ENCODE measurements at regions not wholly inside any gene's neighbourhood (a gene's known extent, or its start where the extent isn't known, plus 50 kb on each side); places are given as distances from the start of the nearest gene placed in this dataset.

- no peak overlapping the region for H3K4me3 ChIP-seq
- no peak for TF ChIP-seq POLR2A (IDR thresholded peaks at IDR 0.05)
- TF ChIP-seq, protein P1, sequence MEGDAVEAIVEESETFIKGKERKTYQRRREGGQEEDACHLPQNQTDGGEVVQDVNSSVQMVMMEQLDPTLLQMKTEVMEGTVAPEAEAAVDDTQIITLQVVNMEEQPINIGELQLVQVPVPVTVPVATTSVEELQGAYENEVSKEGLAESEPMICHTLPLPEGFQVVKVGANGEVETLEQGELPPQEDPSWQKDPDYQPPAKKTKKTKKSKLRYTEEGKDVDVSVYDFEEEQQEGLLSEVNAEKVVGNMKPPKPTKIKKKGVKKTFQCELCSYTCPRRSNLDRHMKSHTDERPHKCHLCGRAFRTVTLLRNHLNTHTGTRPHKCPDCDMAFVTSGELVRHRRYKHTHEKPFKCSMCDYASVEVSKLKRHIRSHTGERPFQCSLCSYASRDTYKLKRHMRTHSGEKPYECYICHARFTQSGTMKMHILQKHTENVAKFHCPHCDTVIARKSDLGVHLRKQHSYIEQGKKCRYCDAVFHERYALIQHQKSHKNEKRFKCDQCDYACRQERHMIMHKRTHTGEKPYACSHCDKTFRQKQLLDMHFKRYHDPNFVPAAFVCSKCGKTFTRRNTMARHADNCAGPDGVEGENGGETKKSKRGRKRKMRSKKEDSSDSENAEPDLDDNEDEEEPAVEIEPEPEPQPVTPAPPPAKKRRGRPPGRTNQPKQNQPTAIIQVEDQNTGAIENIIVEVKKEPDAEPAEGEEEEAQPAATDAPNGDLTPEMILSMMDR (IDR thresholded peaks at IDR 0.05 in 4 of 5, conservative IDR thresholded peaks at IDR 0.05 in 1 of 5): no peak
- intact Hi-C loops (cut with DNase I; ENCODE audit: low total_unique reads): no loop called here
- DNase-seq (no peak), ATAC-seq (no peak)
- no peak overlapping the region for H3K27ac ChIP-seq
- no peaks in the 10 kb centered on the region for H3K9me3 ChIP-seq
- in situ Hi-C loops (cut with MboI; ENCODE audit: low sequenced_read_pairs in 4 of 4): no loop called here
- H3K27me3 ChIP-seq: no peaks in the 10 kb centered on the region
- peaks cover 0 to 7% of the 10 kb centered on the region in 2 donors for H3K4me1 ChIP-seq
- no peaks in the 10 kb centered on the region for H3K36me3 ChIP-seq
These were observed 188.2 kb upstream of the ARHGAP20 start for GRCh38 chr11:110900426-110900825.

DNA sequence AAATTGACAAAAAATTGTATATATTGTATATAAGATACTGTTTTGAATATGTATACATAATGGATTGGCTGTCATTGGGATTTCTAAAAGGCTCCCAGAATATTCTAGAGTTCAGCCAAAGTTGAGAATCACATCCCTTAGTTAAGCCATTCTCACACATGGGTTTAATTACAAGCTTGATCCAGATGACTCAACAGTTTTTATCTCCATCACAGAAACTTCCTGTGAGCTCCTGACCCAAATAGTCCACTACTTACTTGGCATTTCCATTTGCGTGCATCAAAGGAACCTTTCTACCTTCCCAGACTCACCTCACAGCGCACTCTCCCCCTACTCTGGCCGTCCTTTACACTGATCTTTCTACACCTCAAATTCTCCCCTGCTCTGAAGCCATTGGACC is 184.8 kb upstream of the ARHGAP20 start:
- TF ChIP-seq, protein P1 (IDR thresholded peaks at IDR 0.05 in 4 of 5, conservative IDR thresholded peaks at IDR 0.05 in 1 of 5): no peak
- TF ChIP-seq POLR2A (IDR thresholded peaks at IDR 0.05): no peak
- Histone ChIP-seq H3K4me1 (peaks cover 0 to 4% of the 10 kb centered on the region in 2 donors), H3K9me3 (no peaks in the 10 kb centered on the region), H3K27ac (no peak overlapping the region), H3K4me3 (no peak overlapping the region), H3K27me3 (no peaks in the 10 kb centered on the region), H3K36me3 (no peaks in the 10 kb centered on the region)
- ATAC-seq: peak in 1 of 2 donors; percentile 52
- in situ Hi-C loops (cut with MboI; ENCODE audit: low sequenced_read_pairs in 4 of 4) (no loop called here), intact Hi-C loops (cut with DNase I; ENCODE audit: low total_unique reads) (no loop called here)
- DNase-seq: no peak

DNA sequence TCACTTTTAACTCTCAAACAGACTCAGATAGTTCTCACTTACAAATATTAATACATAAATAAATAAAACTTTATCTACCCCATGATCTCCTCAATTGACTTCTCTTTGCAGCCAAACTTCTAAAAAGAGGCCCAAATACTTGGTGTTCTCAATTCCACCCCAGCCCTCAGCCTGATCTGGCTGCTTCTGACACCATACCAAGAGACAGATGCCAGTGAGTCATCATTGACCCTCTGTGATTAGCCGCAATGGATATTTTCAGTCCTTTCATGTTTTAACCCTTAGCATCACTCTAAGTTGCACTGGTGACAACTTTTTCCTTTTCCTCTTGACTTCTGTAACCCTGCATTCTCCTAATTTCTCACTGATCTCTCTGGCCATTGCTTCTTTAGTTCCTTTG is 184.1 kb upstream of the ARHGAP20 start:
- H3K27me3 ChIP-seq: no peaks in the 10 kb centered on the region
- no peaks in the 10 kb centered on the region for H3K9me3 ChIP-seq
- ATAC-seq (peak in 1 of 2 donors; percentile 47), DNase-seq (no peak)
- intact Hi-C loops (cut with DNase I; ENCODE audit: low total_unique reads): no loop called here
- no peak overlapping the region for H3K4me3 ChIP-seq
- in situ Hi-C loops (cut with MboI; ENCODE audit: low sequenced_read_pairs in 4 of 4): no loop called here
- H3K36me3 ChIP-seq: no peaks in the 10 kb centered on the region
- TF ChIP-seq, protein P1 (IDR thresholded peaks at IDR 0.05 in 4 of 5, conservative IDR thresholded peaks at IDR 0.05 in 1 of 5): no peak
- no peak for TF ChIP-seq POLR2A (IDR thresholded peaks at IDR 0.05)
- no peak overlapping the region for H3K27ac ChIP-seq
- H3K4me1 ChIP-seq: peaks cover 0 to 4% of the 10 kb centered on the region in 2 donors

GRCh38 chr11:110894224-110894623 is 182.0 kb upstream of the ARHGAP20 start:
- intact Hi-C loops (cut with DNase I; ENCODE audit: low total_unique reads) (no loop called here), in situ Hi-C loops (cut with MboI; ENCODE audit: low sequenced_read_pairs in 4 of 4) (no loop called here)

More at GRCh38 chr11:110894224-110894623, 182.0 kb upstream of the ARHGAP20 start:
- peaks cover 0 to 4% of the 10 kb centered on the region in 2 donors for H3K4me1 ChIP-seq
- TF ChIP-seq, protein P1 (IDR thresholded peaks at IDR 0.05 in 4 of 5, conservative IDR thresholded peaks at IDR 0.05 in 1 of 5): no peak
- TF ChIP-seq POLR2A (IDR thresholded peaks at IDR 0.05): no peak
- ATAC-seq: no peak
- no peak overlapping the region for H3K4me3 ChIP-seq
- no peaks in the 10 kb centered on the region for H3K27me3 ChIP-seq
- H3K9me3 ChIP-seq: no peaks in the 10 kb centered on the region
- no peaks in the 10 kb centered on the region for H3K36me3 ChIP-seq
- DNase-seq: no peak
- no peak overlapping the region for H3K27ac ChIP-seq
